Left ventricle myocardium inferior (tissue), 1 donor: ENCODE measurements at regions not wholly inside any gene's neighbourhood (a gene's known extent, or its start where the extent isn't known, plus 50 kb on each side); places are given as distances from the start of the nearest gene placed in this dataset.

ENCODE experiments used
- DNase-seq: peaks from one replicate; pipeline ENCODE4 v3.0.0-alpha.2; 2020
- H3K27ac ChIP-seq: fragments of 200-600 bp; replicated peaks from 2 replicates; pipeline ENCODE4 v1.8.0; 2021
- H3K27me3 ChIP-seq: fragments of 200-600 bp; 2 replicates; pipeline ENCODE4 v1.8.0; 2021; ENCODE audit warnings: low read depth
- H3K36me3 ChIP-seq: fragments of 200-600 bp; 2 replicates; pipeline ENCODE4 v1.8.0; 2021
- H3K4me1 ChIP-seq: fragments of 200-600 bp; 2 replicates; pipeline ENCODE4 v1.8.0; 2021
- H3K4me3 ChIP-seq: fragments of 200-600 bp; 2 replicates; pipeline ENCODE4 v1.8.0; 2021; ENCODE audit warnings: mild to moderate bottlenecking, moderate library complexity
- H3K9me3 ChIP-seq: fragments of 200-600 bp; replicated peaks from 2 replicates; pipeline ENCODE4 v1.8.0; 2021
- intact Hi-C: fragments of 100-400 bp; cut with micrococcal nuclease; formaldehyde crosslinking; loops from one replicate; pipeline ENCODE4 v1.11.0; 2022
- TF ChIP-seq, protein P1 (sequence below): fragments of 200-600 bp; IDR thresholded peaks from 2 replicates; pipeline ENCODE4 v1.8.0; 2021; ENCODE audit warnings: antibody characterized with exemption, mild to moderate bottlenecking, borderline replicate concordance
- donor health status: DM: no; HTN: yes; CAD: no; lungs with severe emphysema.

DNA sequence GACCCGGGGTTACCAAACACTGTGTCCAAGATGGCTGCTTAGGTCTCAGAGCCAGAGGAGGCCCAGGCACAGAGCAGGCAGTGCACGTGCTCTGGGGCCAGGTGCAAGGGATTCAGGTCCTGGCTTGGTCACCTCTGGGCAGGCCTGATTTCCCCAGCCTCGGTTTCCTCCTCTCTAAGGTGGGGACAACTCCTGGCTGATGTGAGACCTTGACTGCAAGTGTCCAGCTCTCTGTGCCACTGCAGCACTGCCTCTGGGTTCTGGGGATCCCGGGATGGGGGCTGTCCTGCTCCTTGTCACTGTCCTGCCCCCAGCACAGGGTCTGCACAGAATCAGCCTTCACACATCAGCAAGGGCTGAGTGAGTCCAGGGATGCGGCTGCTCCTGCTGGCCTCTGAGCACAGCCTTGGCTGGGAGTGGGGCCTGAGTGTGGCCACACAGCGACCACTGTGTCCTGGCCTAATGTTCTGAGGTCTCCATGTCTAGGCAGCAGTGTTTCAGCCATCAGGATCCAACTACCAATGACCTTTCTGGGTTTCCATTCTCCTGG is 170.2 kb upstream of the HDAC4 start:
- Histone ChIP-seq H3K9me3 (no peaks in the 10 kb centered on the region), H3K4me1 (no peaks in the 10 kb centered on the region), H3K27me3 (peaks cover 93% of the 10 kb centered on the region), H3K27ac (no peak overlapping the region), H3K4me3 (no peak overlapping the region), H3K36me3 (no peaks in the 10 kb centered on the region)
- TF ChIP-seq, protein P1, sequence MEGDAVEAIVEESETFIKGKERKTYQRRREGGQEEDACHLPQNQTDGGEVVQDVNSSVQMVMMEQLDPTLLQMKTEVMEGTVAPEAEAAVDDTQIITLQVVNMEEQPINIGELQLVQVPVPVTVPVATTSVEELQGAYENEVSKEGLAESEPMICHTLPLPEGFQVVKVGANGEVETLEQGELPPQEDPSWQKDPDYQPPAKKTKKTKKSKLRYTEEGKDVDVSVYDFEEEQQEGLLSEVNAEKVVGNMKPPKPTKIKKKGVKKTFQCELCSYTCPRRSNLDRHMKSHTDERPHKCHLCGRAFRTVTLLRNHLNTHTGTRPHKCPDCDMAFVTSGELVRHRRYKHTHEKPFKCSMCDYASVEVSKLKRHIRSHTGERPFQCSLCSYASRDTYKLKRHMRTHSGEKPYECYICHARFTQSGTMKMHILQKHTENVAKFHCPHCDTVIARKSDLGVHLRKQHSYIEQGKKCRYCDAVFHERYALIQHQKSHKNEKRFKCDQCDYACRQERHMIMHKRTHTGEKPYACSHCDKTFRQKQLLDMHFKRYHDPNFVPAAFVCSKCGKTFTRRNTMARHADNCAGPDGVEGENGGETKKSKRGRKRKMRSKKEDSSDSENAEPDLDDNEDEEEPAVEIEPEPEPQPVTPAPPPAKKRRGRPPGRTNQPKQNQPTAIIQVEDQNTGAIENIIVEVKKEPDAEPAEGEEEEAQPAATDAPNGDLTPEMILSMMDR, result no peak
- intact Hi-C loops, result no loop called here
- no peak for DNase-seq

DNA sequence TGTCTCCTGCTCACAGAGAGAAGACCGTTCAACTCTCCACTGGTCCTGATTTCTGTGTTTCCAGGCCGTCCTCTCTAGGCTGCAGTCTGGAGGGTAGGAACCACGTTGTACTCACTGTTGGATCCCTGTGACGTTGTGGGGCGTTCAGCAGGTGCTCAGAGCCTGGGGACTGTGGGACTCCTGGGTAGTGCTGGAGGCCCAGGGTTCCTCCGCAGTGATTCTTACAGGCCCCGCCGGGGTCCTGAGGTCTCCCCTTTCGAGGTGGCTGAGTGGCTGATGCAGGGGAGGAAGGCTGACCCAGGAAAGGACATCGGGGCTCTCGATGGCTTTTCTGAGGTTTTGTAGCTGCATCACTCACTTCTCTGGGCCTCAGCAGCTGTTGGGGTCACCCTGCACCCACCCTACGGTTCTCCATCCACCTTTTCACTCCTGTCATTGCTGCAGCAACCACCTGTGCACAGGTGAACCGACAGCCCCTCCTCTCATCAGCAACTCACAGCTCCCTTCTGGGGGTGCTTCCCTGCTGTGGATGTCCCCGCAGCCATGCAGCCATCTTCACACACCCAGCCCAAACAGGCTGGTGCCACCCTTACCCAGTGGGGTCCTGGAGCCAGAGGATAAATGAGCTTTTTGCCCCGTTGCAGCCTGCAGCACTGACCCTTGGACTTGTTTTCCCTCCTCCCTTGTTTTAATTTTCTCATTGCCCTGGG is 169.6 kb upstream of the HDAC4 start:
- H3K4me3 ChIP-seq, result no peak overlapping the region
- H3K4me1 ChIP-seq, result no peaks in the 10 kb centered on the region
- H3K36me3 ChIP-seq, result no peaks in the 10 kb centered on the region
- intact Hi-C loops, result no loop called here
- no peak overlapping the region for H3K27ac ChIP-seq
- H3K9me3 ChIP-seq, result no peaks in the 10 kb centered on the region
- DNase-seq, result no peak
- H3K27me3 ChIP-seq, result peaks cover 93% of the 10 kb centered on the region
- TF ChIP-seq, protein P1, result no peak

DNA sequence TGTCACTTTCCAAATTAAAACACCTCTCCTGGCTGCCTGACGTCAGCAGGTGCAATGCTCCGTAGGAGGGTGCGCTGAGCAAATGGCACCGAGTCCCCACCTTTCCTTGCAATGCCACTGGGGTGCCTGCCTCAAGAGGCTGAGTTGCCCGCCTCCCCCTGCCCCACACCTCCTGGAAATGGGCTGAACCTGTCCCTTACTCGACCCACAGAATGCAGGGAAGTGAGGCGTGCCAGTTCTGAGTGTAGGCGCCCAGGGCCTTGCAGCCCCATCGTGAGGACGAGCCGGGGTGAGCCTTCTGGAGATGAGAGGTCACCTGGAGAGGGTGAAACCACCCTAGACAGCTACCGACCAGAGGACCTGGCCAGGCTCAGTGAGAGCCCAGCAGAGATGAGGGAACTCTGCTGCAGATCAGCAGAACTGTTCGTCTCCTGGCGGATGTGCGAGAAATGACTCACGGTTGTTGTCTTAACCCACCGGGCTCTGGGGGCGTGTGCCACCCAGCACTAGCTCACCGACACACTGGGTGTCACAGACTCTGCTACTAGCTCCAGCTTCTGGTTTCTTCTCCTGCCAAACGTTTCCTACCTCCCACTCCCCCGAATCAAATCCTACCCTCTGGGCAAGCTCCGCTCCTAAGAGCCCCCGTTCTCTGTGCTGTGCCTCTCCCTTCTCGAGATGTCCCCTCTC is 168.7 kb upstream of the HDAC4 start:
- no peaks in the 10 kb centered on the region for H3K36me3 ChIP-seq
- no peaks in the 10 kb centered on the region for H3K9me3 ChIP-seq
- H3K4me3 ChIP-seq, result no peak overlapping the region
- H3K4me1 ChIP-seq, result no peaks in the 10 kb centered on the region
- H3K27me3 ChIP-seq, result peaks cover 93% of the 10 kb centered on the region
- no peak for DNase-seq
- TF ChIP-seq, protein P1, result no peak
- no peak overlapping the region for H3K27ac ChIP-seq
- intact Hi-C loops, result no loop called here

DNA sequence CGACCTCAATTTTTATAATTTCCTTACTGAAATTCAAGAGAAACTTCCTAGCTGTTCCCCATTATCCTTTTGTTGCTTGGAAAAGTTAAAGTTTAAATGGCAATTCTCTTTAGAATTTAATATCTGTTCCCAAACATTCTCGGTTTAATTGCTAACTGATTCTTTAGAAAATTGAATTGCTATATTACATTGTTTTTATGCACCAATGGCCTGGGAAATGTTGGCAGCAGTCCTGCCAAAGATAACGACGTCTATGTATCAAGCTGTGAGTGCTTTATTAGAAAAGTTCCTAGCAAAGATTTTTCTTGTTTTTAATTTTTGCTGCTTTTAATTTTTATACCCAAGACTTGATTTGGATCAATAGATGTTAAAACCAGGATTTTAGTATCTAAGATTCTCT is 167.8 kb upstream of the HDAC4 start:
- Histone ChIP-seq H3K27ac (no peak overlapping the region), H3K4me3 (no peak overlapping the region), H3K27me3 (peaks cover 93% of the 10 kb centered on the region), H3K9me3 (no peaks in the 10 kb centered on the region), H3K4me1 (no peaks in the 10 kb centered on the region), H3K36me3 (no peaks in the 10 kb centered on the region)
- DNase-seq, result no peak
- intact Hi-C loops, result no loop called here
- TF ChIP-seq, protein P1, result no peak

DNA sequence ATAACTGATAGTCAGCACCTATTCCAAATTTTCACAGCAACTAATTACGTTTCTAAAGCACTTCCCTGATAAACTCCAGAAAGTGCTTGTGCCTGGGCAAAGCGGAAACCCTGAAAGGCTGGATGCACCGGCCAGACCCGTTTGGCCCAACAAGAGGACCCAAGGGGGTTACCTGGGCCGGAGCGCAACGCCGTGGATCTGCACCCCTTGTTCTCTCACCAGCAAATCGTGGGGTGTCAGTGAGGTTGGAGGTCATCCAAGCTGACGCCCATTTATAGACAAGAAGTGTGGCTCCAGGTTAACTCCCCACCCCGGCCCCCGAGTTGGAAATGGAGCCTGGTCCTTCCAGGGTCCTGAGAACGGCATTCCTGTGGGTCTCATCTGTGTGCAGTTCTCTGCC is 167.0 kb upstream of the HDAC4 start:
- H3K27ac ChIP-seq, result no peak overlapping the region
- H3K36me3 ChIP-seq, result no peaks in the 10 kb centered on the region
- H3K9me3 ChIP-seq, result no peaks in the 10 kb centered on the region
- H3K27me3 ChIP-seq, result peaks cover 93% of the 10 kb centered on the region
- DNase-seq, result no peak
- intact Hi-C loops, result no loop called here
- TF ChIP-seq, protein P1, result no peak
- no peak overlapping the region for H3K4me3 ChIP-seq
- H3K4me1 ChIP-seq, result no peaks in the 10 kb centered on the region
